OCI-LY1 (cell line): ENCODE measurements at regions not wholly inside any gene's neighbourhood (a gene's known extent, or its start where the extent isn't known, plus 50 kb on each side); places are given as distances from the start of the nearest gene placed in this dataset.

Experiments used
- CTCF ChIP-seq: fragments of 200-600 bp; sonication (generic), shearing (Covaris generic); IDR thresholded peaks from 2 replicates; pipeline ENCODE4 v1.5.1; 2017; ENCODE audit warnings: mild to moderate bottlenecking, antibody characterized with exemption, low read length, moderate library complexity, mixed read lengths
- EZH2 ChIP-seq: fragments of 200-600 bp; sonication (generic), shearing (Covaris generic); IDR thresholded peaks from 2 replicates; pipeline ENCODE4 v1.8.0; 2017; ENCODE audit warnings: borderline replicate concordance, mixed run types, mild to moderate bottlenecking, antibody characterized with exemption, low read length, moderate library complexity, mixed read lengths

GRCh38 chr5:136579238-136579637 lies 213.9 kb upstream of the TRPC7 start:
- TF ChIP-seq CTCF, result no peak
- no peak for TF ChIP-seq EZH2
